ENCODE measurements at regions not wholly inside any gene's neighbourhood (a gene's known extent, or its start where the extent isn't known, plus 50 kb on each side); places are given as distances from the start of the nearest gene placed in this dataset.

- no peak for DNase-seq (ENCODE audit: unreplicated experiment)
- peaks cover 9% of the 10 kb centered on the region for H3K4me1 Mint-ChIP-seq (ENCODE audit: insufficient read depth, unreplicated experiment)
- no peaks in the 10 kb centered on the region for H3K27me3 Mint-ChIP-seq (ENCODE audit: insufficient read depth, unreplicated experiment)
- H3K4me3 Mint-ChIP-seq (ENCODE audit: unreplicated experiment), result no peak overlapping the region
- no peak for TF ChIP-seq CTCF (IDR thresholded peaks at IDR 0.05; ENCODE audit: unreplicated experiment)
- no TSS peak for BruUV-seq (replicated peaks)
- intact Hi-C loops (cut with micrococcal nuclease), result no loop called here
- H3K36me3 Mint-ChIP-seq (ENCODE audit: insufficient read depth, unreplicated experiment), result no peaks in the 10 kb centered on the region
- no peaks in the 10 kb centered on the region for H3K9me3 Mint-ChIP-seq (ENCODE audit: unreplicated experiment)
- no peak overlapping the region for H3K27ac Mint-ChIP-seq (ENCODE audit: low read depth, unreplicated experiment)
- POLR2A ChIA-PET, result interaction anchor here (0.6 to 0.9 kb wide), 2 partner anchors 8 to 630 kb away, joined by 3 read pairs; no protein-coding TSS in a partner anchor
- CTCF ChIA-PET, result interaction anchor here (0.6 to 1.3 kb wide), 3 partner anchors 18 to 124 kb away, joined by 3 to 4 read pairs (median 3); no protein-coding TSS in a partner anchor
These were observed 79.5 kb downstream of the FAM161A start for GRCh38 chr2:61774351-61774750.

- no peak overlapping the region for H3K27ac Mint-ChIP-seq (ENCODE audit: low read depth, unreplicated experiment)
- POLR2A ChIA-PET, result interaction anchor here (0.6 to 1.3 kb wide), 6 partner anchors 8 to 497 kb away, joined by 3 read pairs; no protein-coding TSS in a partner anchor
These were observed 81.7 kb downstream of the FAM161A start for GRCh38 chr2:61771904-61772845.

GRCh38 chr2:61770746-61771145 is 83.1 kb downstream of the FAM161A start:
- no peak overlapping the region for H3K4me3 Mint-ChIP-seq (ENCODE audit: unreplicated experiment)
- intact Hi-C loops (cut with micrococcal nuclease), result no loop called here
- H3K27me3 Mint-ChIP-seq (ENCODE audit: insufficient read depth, unreplicated experiment), result no peaks in the 10 kb centered on the region
- peak; percentile 46 for DNase-seq (ENCODE audit: unreplicated experiment)
- TF ChIP-seq CTCF (IDR thresholded peaks at IDR 0.05; ENCODE audit: unreplicated experiment), result no peak
- no peaks in the 10 kb centered on the region for H3K36me3 Mint-ChIP-seq (ENCODE audit: insufficient read depth, unreplicated experiment)
- POLR2A ChIA-PET, result interaction anchor here (1.3 kb wide), 1 partner anchor 22 kb away, joined by 3 read pairs; no protein-coding TSS in a partner anchor
- no peaks in the 10 kb centered on the region for H3K9me3 Mint-ChIP-seq (ENCODE audit: unreplicated experiment)
- H3K27ac Mint-ChIP-seq (ENCODE audit: low read depth, unreplicated experiment), result peak overlapping the region; percentile 90
- H3K4me1 Mint-ChIP-seq (ENCODE audit: insufficient read depth, unreplicated experiment), result peaks cover 9% of the 10 kb centered on the region
- no TSS peak for BruUV-seq (replicated peaks)
- CTCF ChIA-PET, result interaction anchor here (0.6 to 0.7 kb wide), 2 partner anchors 90 to 137 kb away, joined by 3 read pairs; no protein-coding TSS in a partner anchor

More at GRCh38 chr2:61771904-61772845, 81.7 kb downstream of the FAM161A start:
- CTCF ChIA-PET, result interaction anchor here (0.9 kb wide), 1 partner anchor 11 kb away, joined by 3 read pairs; no protein-coding TSS in a partner anchor
- H3K4me1 Mint-ChIP-seq (ENCODE audit: insufficient read depth, unreplicated experiment), result peaks cover 9% of the 10 kb centered on the region
- no peak for TF ChIP-seq CTCF (IDR thresholded peaks at IDR 0.05; ENCODE audit: unreplicated experiment)
- no TSS peak for BruUV-seq (replicated peaks)
- no peaks in the 10 kb centered on the region for H3K27me3 Mint-ChIP-seq (ENCODE audit: insufficient read depth, unreplicated experiment)
- intact Hi-C loops (cut with micrococcal nuclease), result no loop called here
- H3K4me3 Mint-ChIP-seq (ENCODE audit: unreplicated experiment), result no peak overlapping the region
- H3K9me3 Mint-ChIP-seq (ENCODE audit: unreplicated experiment), result no peaks in the 10 kb centered on the region
- no peaks in the 10 kb centered on the region for H3K36me3 Mint-ChIP-seq (ENCODE audit: insufficient read depth, unreplicated experiment)
- DNase-seq (ENCODE audit: unreplicated experiment), result no peak

GRCh38 chr2:61770298-61770697 is 83.6 kb downstream of the FAM161A start:
- ChIA-PET POLR2A (no interaction called here), CTCF (no interaction called here)
- Mint-ChIP-seq H3K27me3 (ENCODE audit: insufficient read depth, unreplicated experiment) (no peaks in the 10 kb centered on the region), H3K4me3 (ENCODE audit: unreplicated experiment) (no peak overlapping the region), H3K4me1 (ENCODE audit: insufficient read depth, unreplicated experiment) (peaks cover 9% of the 10 kb centered on the region), H3K36me3 (ENCODE audit: insufficient read depth, unreplicated experiment) (no peaks in the 10 kb centered on the region), H3K27ac (ENCODE audit: low read depth, unreplicated experiment) (peak overlapping the region; percentile 90), H3K9me3 (ENCODE audit: unreplicated experiment) (no peaks in the 10 kb centered on the region)
- TF ChIP-seq CTCF (IDR thresholded peaks at IDR 0.05; ENCODE audit: unreplicated experiment), result no peak
- no TSS peak for BruUV-seq (replicated peaks)
- DNase-seq (ENCODE audit: unreplicated experiment), result no peak
- intact Hi-C loops (cut with micrococcal nuclease), result no loop called here

All from MCF 10A (cell line).